ENCODE measurements at regions not wholly inside any gene's neighbourhood (a gene's known extent, or its start where the extent isn't known, plus 50 kb on each side); places are given as distances from the start of the nearest gene placed in this dataset.

- no peak for TF ChIP-seq ZZZ3 (IDR thresholded peaks at IDR 0.05)
- no peak for TF ChIP-seq CTCF (IDR thresholded peaks at IDR 0.05 in 2 of 3, conservative IDR thresholded peaks at IDR 0.05 in 1 of 3; ENCODE audit: insufficient read depth in 2 of 3, low read depth in 1 of 3, low read length in 3 of 3)
- TF ChIP-seq TBP (optimal IDR thresholded peaks at IDR 0.05; ENCODE audit: low read depth, low read length): no peak
- TF ChIP-seq FOXK2 (conservative IDR thresholded peaks at IDR 0.05 in 1 of 2, IDR thresholded peaks at IDR 0.05 in 1 of 2; ENCODE audit: low read depth in 2 of 2): no peak
- no peak for TF ChIP-seq MTA2 (IDR thresholded peaks at IDR 0.05; ENCODE audit: low read depth)
- no peak for TF ChIP-seq HINFP (tag; conservative IDR thresholded peaks at IDR 0.05; ENCODE audit: low read depth)
These were observed 904.1 kb downstream of the KCNMA1 start for GRCh38 chr10:76733441-76733936.

Measured in K562 (cell line).